ENCODE measurements at regions not wholly inside any gene's neighbourhood (a gene's known extent, or its start where the extent isn't known, plus 50 kb on each side); places are given as distances from the start of the nearest gene placed in this dataset.
"Not testable (repeated sequence)": the region's sequence is repeated elsewhere in the genome, so short reads cannot be mapped to it uniquely, and the experiment has no call there.

DNA sequence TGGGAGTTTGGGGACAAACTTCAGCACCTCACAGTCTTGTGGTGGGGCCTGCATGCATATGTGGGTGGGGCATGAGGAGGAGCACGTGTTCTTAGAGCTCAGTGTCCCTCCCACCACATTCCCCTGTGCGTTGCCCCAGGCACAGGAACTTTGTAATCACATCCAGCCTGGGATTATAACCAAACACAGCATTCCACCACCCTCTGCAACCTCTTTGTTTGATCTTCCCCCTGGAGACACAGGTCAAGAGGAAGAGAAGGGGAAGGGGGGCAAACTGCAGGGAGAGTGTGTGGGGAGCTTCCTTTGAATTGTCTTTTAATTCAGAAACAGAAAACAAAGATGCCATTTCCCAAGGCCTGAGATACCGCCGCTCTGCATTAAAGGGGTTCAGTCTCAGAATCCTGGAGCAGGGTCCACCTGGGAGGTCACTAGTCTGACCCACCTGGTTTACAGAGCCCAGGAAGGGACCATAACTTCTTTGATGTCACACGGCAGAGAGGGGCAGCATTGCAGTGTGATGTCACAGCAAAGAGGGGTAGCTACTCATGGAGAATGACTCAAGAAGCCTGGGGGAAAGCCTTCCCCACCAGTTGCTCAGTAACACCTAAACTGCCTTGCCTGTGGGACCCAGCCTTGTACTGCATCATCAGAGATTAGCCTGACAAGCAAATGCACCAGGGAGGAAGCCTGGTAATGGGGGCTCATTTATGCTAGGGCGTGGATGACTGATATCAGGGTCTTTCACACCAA, 106.3 kb upstream of the RNU6-1 start:
- no peak for DNase-seq

- no peak for DNase-seq
Observed at GRCh38 chr15:67946701-67947100, 106.9 kb upstream of the RNU6-1 start.

- no peak for DNase-seq
Observed at GRCh38 chr15:67947254-67948039, 106.7 kb upstream of the PIAS1 start.

- no peak for DNase-seq
Observed at GRCh38 chr15:67948215-67948614, 105.9 kb upstream of the PIAS1 start.

- not testable (repeated sequence) for DNase-seq
Observed at GRCh38 chr15:67951187-67951586, 102.9 kb upstream of the PIAS1 start.

DNA sequence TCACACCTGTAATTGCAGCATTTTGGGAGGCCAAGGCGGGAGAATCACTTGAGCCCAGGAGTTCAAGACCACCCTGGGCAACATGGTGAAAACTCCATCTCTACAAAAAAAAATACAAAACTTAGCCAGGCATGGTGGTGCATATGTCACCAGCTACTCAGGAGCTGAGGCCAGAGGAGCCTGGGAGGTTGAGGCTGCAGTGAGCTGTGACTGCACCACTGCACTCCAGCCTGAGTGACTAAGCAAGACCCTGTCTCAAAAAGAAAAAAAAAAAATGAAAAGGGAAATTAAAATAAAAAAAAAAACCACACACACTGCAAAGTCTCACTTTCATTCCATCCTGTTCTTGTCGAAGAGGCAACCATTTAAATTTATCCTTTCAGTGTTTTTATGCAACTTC, 100.8 kb upstream of the PIAS1 start:
- no peak for DNase-seq

GRCh38 chr15:67955252-67955651, 98.9 kb upstream of the PIAS1 start:
- DNase-seq: no peak

- no peak for DNase-seq
Observed at GRCh38 chr15:67957435-67958132, 96.5 kb upstream of the PIAS1 start.

- no peak for DNase-seq
Observed at GRCh38 chr15:67967871-67968431, 86.2 kb upstream of the PIAS1 start.

DNA sequence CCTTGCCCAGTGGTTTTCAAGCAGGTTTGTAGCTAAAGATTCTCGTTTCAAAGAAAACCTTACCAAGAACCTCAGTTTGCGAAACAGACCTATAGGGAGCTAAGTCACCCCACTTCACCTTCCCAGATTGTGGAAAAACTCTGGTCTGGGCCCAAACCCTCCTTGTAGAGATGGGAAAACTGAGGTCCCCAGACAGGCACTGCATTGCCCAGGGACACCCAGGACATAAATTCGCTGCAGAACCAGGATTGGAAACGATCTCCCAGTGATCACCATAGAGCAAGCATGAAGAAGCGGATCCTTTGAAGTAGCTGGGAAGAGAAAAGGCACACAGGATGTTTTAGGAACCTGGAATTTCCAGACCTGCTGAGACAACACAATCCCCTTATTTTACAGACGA, 85.6 kb upstream of the PIAS1 start:
- DNase-seq: no peak

- no peak for DNase-seq
Observed at GRCh38 chr15:67968966-67969365, 85.1 kb upstream of the PIAS1 start.

DNA sequence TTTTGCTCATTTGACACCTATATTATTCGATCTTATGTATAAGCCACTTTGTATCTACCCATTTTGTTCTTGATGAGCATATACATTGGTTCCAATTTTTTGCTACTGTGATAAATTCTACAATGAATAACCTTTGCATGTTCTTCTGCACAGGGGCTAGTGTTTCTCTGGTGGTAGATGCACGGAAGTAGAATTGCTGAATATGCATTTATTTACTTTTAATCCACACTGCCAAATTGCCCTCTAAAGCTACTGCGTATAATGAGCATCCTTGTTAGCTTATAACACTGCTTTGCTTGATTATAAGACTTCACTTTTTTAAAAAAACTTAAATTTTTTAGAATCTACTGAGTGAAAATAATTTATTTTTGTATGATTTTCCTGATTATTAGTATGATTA, 84.2 kb upstream of the PIAS1 start:
- no peak for DNase-seq

DNA sequence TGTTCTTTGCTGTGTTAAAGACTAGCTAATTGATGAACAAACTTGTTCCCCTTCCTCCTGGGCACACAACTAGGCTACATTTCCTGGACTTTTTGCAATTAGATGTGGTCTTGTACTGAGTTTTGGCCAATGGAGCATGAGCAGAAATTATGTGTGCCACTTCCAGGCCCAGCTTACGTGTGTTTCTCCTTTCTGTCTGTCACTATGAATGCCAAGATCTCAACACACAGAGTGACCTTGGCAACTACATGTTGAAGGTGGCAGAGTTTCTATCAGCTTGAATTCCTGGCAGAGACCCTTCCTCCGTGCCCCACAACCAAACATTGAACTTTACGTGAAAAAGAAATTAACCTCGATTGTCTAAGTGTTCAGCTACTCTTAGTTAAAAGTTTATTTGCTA, 81.7 kb upstream of the PIAS1 start:
- DNase-seq: no peak

- DNase-seq: no peak
Observed at GRCh38 chr15:67973846-67974245, 80.3 kb upstream of the PIAS1 start.

- no peak for DNase-seq
Observed at GRCh38 chr15:67976506-67977073, 77.5 kb upstream of the PIAS1 start.

DNA sequence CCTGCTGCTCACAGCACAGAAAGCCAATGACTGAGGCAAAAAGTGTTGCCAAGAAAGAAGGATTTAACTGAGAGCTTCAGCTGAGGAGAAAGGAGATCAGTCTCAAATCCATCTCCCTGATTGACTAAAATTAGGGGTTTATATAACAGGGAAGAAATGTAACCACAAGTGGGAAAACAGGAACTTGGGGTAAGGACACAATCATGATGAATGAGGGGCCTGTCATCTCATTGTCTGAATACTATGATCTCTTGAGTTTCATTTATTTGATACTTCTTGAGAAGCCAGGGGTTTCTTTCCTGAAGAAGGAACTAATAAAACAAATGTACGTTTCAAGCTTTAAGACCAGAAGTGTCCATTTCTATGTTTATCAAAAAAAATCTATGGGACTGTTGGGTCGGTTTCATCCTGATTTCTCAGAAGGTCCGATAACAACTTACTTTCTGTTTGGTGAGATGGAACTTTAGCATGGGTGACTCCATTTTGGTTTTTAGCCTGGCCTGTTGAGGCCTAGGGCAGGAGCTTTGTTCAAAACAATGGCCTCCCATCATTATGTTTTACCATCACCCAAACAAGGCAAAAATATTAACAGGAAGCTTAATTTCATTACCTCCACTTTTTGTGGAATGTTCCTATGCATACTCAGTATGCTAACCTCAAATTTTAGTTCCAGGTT, 76.6 kb upstream of the PIAS1 start:
- no peak for DNase-seq

- DNase-seq: no peak
Observed at GRCh38 chr15:67979281-67979680, 74.8 kb upstream of the PIAS1 start.

DNA sequence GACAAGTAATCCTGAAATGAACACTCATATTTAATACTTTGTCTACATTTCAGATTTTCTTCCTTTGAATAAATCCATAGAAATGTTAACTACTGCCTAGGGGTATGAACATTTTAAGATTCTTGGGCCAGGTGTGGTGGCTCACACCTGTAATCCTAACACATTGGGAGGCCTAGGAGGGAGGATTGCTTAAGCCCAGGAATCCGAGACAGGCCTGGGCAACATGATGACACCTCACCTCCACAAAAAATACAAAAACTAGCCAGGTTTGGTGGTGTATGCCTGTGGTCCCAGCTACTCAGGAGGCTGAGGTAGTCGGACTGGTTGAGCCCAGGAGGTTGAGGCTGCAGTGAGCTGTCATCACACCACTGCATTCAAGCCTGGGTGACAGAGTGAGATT, 73.9 kb upstream of the PIAS1 start:
- no peak for DNase-seq

DNA sequence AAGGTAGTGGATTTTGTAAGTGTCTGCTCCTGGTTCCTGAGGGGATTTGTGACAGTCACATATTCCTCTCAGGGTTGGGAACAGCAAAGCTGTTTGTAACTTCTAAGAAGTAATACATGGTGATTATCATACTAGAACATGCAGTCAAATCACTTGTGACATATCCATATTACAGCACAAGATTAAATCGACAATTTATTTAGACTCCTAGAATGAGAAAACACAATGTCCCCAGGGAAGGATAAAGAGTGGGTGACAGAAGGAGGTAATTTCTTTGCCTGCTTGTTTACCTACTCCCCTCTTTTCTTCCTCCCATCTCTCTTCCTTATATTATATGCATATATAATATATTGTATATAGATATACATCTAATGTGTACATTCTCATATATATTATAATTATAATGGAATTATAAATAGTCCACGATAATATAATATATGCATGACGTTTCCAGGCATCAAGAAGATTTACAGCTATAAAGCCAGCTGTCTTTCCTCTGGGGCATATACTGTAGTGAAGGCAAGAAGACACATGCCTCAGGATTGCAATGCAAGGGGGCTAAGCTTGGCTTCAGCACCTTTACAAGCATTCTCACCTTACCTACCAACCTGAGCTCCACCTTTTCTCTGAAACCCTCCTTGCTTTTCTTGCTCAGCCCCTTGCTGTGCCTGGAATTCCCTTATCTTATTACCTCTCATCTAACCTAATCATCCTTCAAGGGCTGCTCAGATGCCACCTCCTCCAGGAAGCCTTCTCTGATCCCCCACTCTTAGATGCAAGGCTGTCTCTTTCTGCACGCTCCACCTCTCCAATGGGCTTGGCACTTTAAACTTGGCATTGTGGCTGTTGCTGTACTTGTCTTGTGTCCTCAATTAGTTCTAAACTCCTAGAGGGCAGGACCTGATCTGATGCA, 73.1 kb upstream of the PIAS1 start:
- no peak for DNase-seq

GRCh38 chr15:67981848-67982247, 72.3 kb upstream of the PIAS1 start:
- DNase-seq: no peak

DNA sequence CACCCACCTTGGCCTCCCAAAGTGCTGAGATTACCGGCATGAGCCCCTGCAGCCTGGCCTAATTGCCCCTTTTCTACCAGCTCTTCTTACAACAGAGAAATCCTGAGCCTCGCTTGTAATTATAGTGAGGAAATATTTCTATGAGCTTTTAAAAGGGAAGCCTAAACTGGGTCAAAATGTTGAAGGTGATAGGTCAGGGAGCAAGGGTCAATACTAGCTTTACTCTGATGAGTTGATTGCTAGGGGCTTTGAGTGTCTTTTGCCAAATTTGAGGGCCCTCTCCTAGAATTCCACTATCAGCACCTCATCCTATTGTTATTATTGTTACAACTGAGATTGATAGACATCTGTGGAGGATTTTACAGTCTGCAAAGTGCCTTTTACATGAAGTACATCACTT, 62.4 kb upstream of the PIAS1 start:
- DNase-seq: no peak

DNA sequence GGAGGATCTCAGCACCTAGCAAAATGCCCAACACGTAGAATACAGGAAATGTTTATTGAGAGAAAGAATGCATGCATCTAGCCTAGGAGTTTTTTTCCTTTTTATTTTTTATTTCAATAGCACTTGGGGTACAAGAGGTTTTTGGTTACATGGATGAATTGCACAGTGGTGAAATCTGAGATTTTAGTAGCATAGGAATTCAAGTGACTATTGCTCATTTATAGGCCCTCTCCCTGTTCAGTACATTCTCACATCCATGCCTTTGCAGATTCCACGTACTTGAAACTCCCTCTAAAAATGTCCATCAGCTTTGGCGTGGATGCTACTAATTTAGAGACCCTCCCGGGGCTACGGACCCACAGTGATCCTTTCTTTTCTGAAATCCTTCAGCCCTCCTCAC, 61.7 kb upstream of the PIAS1 start:
- DNase-seq: no peak
